ENCODE measurements at regions not wholly inside any gene's neighbourhood (a gene's known extent, or its start where the extent isn't known, plus 50 kb on each side); places are given as distances from the start of the nearest gene placed in this dataset.
"Not testable (repeated sequence)": the region's sequence is repeated elsewhere in the genome, so short reads cannot be mapped to it uniquely, and the experiment has no call there.

GRCh38 chr5:50576686-50577256 is 89.7 kb upstream of the PARP8 start:
- no peak for TF ChIP-seq CTCF (IDR thresholded peaks at IDR 0.05)
- no peak for ATAC-seq (ENCODE audit: insufficient number of reproducible peaks, low FRiP score, low read depth)
- Histone ChIP-seq H3K4me3 (no peak overlapping the region), H3K27me3 (replicated peaks; ENCODE audit: insufficient read depth) (no peaks in the 10 kb centered on the region), H3K27ac (no peak overlapping the region), H3K36me3 (no peaks in the 10 kb centered on the region), H3K9me3 (no peaks in the 10 kb centered on the region), H3K4me1 (ENCODE audit: control insufficient read depth in 1 of 2, low read depth in 2 of 2) (no peaks in the 10 kb centered on the region)
- no peak for DNase-seq (ENCODE audit: low spot score)

GRCh38 chr5:50580506-50580905 is 85.9 kb upstream of the PARP8 start:
- H3K4me1 ChIP-seq (ENCODE audit: control insufficient read depth in 1 of 2, low read depth in 2 of 2) = no peaks in the 10 kb centered on the region
- TF ChIP-seq CTCF (IDR thresholded peaks at IDR 0.05) = no peak
- no peak overlapping the region for H3K27ac ChIP-seq
- no peaks in the 10 kb centered on the region for H3K9me3 ChIP-seq
- no peak overlapping the region for H3K4me3 ChIP-seq
- ATAC-seq (ENCODE audit: insufficient number of reproducible peaks, low FRiP score, low read depth) (no peak), DNase-seq (ENCODE audit: low spot score) (no peak)
- no peaks in the 10 kb centered on the region for H3K27me3 ChIP-seq (replicated peaks; ENCODE audit: insufficient read depth)
- H3K36me3 ChIP-seq = no peaks in the 10 kb centered on the region

DNA sequence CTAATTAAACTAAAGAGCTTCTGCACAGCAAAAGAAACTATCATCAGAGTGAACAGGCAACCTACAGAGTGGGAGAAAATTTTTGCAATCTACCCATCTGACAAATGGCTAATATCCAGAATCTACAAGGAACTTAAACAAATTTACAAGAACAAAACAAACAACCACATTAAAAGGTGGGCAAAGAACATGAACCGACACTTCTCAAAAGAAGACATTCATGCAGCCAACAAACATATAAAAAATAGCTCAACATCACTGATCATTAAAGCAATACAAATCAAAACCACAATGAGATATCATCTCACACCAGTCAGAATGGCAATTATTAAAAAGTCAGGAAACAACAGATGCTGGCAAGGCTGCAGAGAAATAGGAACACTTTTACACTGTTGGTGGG is 84.6 kb upstream of the PARP8 start:
- H3K4me3 ChIP-seq; H3K27me3 ChIP-seq (replicated peaks; ENCODE audit: insufficient read depth); H3K36me3 ChIP-seq; H3K9me3 ChIP-seq; H3K27ac ChIP-seq; H3K4me1 ChIP-seq (ENCODE audit: control insufficient read depth in 1 of 2, low read depth in 2 of 2); ATAC-seq (ENCODE audit: insufficient number of reproducible peaks, low FRiP score, low read depth); DNase-seq (ENCODE audit: low spot score): not testable (repeated sequence)

GRCh38 chr5:50582699-50583098 is 83.7 kb upstream of the PARP8 start:
- H3K4me3 ChIP-seq = no peak overlapping the region
- H3K9me3 ChIP-seq = no peaks in the 10 kb centered on the region
- H3K4me1 ChIP-seq (ENCODE audit: control insufficient read depth in 1 of 2, low read depth in 2 of 2) = no peaks in the 10 kb centered on the region
- no peaks in the 10 kb centered on the region for H3K27me3 ChIP-seq (replicated peaks; ENCODE audit: insufficient read depth)
- no peak for TF ChIP-seq CTCF (IDR thresholded peaks at IDR 0.05)
- no peaks in the 10 kb centered on the region for H3K36me3 ChIP-seq
- ATAC-seq (ENCODE audit: insufficient number of reproducible peaks, low FRiP score, low read depth) (no peak), DNase-seq (ENCODE audit: low spot score) (no peak)
- no peak overlapping the region for H3K27ac ChIP-seq

- TF ChIP-seq CTCF (IDR thresholded peaks at IDR 0.05) = no peak
- no peak overlapping the region for H3K27ac ChIP-seq
- H3K9me3 ChIP-seq = no peaks in the 10 kb centered on the region
- no peak for DNase-seq (ENCODE audit: low spot score)
- no peaks in the 10 kb centered on the region for H3K4me1 ChIP-seq (ENCODE audit: control insufficient read depth in 1 of 2, low read depth in 2 of 2)
- ATAC-seq (ENCODE audit: insufficient number of reproducible peaks, low FRiP score, low read depth) = no peak
- H3K27me3 ChIP-seq (replicated peaks; ENCODE audit: insufficient read depth) = no peaks in the 10 kb centered on the region
- H3K36me3 ChIP-seq = no peaks in the 10 kb centered on the region
- H3K4me3 ChIP-seq = no peak overlapping the region
Observed at GRCh38 chr5:50583621-50584020, 82.8 kb upstream of the PARP8 start.

- H3K27ac ChIP-seq; H3K27me3 ChIP-seq (replicated peaks; ENCODE audit: insufficient read depth); H3K36me3 ChIP-seq; H3K4me3 ChIP-seq; ATAC-seq (ENCODE audit: insufficient number of reproducible peaks, low FRiP score, low read depth); H3K4me1 ChIP-seq (ENCODE audit: control insufficient read depth in 1 of 2, low read depth in 2 of 2); DNase-seq (ENCODE audit: low spot score); H3K9me3 ChIP-seq: not testable (repeated sequence)
Observed at GRCh38 chr5:50588471-50588870, 78.0 kb upstream of the PARP8 start.

DNA sequence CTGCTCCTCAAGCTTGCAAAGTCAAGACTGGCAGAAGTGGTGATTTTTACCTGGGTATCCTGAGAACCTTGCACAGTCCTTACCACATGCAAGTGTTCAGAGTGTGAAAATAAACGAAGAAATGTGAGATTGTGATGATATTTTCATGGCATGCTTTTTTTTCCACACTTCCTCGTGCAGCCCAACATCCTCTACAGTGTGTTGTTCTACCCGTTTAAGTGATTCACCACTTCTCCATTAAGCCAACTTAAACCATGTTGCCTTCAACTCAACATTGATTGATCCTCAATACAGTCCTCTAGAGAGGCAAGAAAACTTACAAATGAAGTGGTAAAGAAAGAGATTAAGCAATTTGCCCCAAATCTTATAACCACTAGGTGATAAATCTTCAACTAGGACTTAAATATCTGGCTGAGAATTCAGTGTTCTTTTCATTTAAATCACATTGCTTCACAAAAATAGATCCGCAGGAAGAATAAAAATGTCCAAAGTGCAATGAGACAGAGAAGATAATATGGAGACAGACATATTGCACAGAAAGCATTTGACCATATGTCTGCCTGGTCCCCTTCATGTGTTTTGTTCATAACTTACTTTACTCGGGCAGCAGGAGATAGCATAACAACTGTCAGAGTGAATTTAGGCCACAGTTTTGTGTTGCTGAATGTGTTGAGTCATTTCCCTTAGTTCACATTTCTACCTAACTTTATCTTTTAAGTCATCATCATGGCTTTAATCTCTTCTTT is 75.8 kb upstream of the PARP8 start:
- not testable (repeated sequence) for H3K27ac ChIP-seq; ATAC-seq (ENCODE audit: insufficient number of reproducible peaks, low FRiP score, low read depth); H3K9me3 ChIP-seq; H3K4me1 ChIP-seq (ENCODE audit: control insufficient read depth in 1 of 2, low read depth in 2 of 2); H3K27me3 ChIP-seq (replicated peaks; ENCODE audit: insufficient read depth); H3K36me3 ChIP-seq; DNase-seq (ENCODE audit: low spot score); H3K4me3 ChIP-seq

GRCh38 chr5:50591338-50591737 is 75.1 kb upstream of the PARP8 start:
- not testable (repeated sequence) for H3K4me1 ChIP-seq (ENCODE audit: control insufficient read depth in 1 of 2, low read depth in 2 of 2); H3K36me3 ChIP-seq; ATAC-seq (ENCODE audit: insufficient number of reproducible peaks, low FRiP score, low read depth); H3K9me3 ChIP-seq; H3K4me3 ChIP-seq; H3K27ac ChIP-seq; H3K27me3 ChIP-seq (replicated peaks; ENCODE audit: insufficient read depth); DNase-seq (ENCODE audit: low spot score)
